ENCODE measurements at regions not wholly inside any gene's neighbourhood (a gene's known extent, or its start where the extent isn't known, plus 50 kb on each side); places are given as distances from the start of the nearest gene placed in this dataset.

DNA sequence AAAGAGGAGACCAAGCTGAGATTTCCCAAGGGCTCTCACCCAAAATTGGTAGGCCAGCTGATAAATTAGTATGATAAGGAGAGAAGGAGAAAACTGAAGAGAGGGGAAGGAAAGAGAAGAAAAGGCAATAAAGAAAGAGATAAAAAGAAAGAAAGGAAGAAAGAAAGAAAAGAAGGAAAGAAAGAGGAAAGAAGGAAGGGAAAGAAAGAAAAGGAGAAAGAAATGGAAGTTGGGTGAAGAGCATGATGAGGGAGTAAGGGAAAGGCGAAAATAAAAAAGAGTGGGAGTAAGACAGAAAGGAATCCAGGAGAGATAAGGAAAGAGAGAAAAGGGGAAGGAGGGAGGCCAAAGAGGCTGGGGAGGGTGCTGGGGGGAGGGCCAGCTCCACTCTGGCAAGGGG, 95.4 kb downstream of the MRM1 start:
- DNase-seq, result no peak

DNA sequence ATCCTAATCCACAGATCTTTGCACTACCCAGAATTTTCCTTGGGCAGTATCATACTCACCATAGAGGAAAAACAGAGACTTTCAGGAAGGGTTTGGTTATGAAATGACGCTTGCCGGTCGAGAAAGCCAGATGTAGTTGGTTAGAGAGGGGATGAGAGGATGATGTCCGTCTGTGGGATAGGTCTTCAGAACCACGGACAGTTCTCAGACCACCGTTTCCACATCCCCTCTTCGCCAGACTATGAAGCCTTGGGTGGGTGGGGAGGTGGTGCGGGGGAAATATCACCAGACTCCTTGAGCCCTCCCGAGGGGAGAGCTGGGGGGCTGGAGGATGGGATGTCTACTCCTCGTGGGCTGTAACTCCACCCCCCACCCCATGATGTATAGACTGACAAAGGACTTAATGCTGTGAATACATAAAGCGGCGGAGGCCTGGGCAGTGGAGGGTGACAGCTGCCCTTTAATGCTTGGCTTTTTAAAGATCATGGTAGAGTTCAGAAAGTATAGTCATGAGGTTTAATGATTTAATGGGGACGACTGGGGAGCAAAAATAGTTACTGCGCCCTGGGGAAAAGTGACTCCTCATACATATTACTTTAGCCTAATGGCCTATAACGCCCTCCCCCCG, 96.6 kb downstream of the MRM1 start:
- no peak for DNase-seq

DNA sequence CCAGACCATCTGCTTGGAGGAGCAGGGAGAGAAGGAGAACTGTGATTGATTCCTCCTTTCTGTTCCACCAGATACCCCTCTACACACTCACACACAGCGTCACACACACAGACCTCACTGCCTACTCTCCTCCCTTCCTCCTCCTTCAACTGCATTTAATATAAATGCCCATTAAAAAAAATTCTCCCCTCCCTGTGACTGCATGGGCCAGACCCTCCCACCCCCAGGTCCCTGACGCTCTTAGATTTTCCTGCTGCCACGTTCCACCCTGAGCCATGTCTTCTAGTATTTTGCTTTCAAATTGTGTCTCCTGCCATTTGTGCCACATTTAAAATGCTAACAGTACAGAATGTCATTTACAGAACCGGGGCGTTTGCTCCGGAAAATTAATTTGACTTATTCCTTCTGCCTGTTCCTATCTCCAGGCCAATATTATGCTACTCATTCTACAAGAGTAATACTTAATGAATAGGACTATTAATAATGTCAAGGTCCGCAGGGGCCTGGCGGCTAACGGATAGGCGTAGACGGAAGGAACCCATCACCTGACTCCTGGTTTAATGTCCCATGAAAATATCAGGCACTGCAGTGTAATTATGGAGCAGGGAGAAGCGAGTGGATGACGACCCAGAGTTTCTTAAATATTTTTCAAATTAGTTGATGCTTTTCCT, 100.2 kb downstream of the MRM1 start:
- no peak for DNase-seq

DNA sequence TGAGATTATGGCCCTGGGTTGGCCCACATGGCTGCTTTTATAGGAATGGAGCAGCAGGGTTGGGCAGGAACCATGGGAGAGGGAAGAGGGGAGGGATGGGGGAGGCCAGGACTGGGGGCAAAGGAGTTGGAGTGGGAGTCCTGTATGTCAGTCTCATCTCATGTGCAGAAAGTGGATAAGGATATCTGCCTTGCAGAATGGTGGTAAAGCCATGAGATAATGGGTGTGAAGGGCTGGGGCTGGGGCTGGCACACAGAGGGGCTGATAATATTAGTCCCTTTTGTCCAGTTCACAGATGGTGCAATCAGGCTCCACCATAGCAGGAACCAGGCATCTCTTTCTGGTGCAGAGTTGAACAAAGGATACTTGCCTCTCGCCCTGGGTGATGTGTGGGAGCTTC, 101.3 kb downstream of the MRM1 start:
- DNase-seq, result no peak

DNA sequence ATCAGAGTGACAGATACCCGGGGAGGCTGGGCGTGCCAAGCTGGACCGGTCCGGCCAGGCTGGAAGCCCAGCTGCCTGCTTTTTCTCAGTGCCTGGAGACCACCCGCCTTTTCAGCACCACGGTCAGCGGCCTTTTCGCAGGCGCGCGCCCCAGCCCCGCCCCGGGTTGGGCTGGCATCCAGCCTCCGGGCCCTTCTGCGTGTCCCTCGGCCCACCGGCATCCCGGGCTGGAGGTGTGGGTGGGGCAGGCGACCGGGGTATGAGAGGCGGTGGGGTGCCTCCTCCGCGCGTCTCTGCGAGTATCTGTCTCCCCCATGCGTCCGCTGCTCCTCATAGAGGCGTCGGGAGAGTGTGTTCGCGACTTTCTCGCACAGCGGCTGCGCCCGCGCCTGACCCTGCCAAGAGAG, 102.5 kb downstream of the MRM1 start:
- DNase-seq, result peak; percentile 18 to 29

DNA sequence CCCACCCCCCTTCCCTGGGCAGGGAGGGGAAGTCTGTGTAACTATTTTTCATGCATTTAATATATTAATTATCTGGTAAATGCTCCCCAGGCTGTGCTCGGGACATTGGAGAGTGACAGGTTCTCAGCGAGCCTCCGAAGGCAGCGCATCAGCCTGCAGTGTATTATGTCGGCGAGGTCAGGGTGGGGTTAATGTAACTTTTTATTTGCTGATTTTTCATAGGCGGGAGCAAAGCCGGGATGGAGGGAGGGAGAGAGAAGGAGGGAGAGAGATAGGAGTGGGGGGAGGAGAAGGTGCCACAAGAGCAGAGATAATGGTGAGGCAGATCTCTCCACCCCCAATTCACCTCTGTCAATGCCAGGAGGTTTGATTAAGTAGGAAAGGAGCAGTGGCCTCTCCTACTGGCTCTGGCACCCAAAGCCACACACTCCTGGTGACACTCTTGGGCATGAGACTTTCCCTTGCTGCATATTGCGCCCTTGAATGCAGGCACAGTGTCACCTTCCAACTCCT, 104.0 kb downstream of the MRM1 start:
- DNase-seq, result no peak

DNA sequence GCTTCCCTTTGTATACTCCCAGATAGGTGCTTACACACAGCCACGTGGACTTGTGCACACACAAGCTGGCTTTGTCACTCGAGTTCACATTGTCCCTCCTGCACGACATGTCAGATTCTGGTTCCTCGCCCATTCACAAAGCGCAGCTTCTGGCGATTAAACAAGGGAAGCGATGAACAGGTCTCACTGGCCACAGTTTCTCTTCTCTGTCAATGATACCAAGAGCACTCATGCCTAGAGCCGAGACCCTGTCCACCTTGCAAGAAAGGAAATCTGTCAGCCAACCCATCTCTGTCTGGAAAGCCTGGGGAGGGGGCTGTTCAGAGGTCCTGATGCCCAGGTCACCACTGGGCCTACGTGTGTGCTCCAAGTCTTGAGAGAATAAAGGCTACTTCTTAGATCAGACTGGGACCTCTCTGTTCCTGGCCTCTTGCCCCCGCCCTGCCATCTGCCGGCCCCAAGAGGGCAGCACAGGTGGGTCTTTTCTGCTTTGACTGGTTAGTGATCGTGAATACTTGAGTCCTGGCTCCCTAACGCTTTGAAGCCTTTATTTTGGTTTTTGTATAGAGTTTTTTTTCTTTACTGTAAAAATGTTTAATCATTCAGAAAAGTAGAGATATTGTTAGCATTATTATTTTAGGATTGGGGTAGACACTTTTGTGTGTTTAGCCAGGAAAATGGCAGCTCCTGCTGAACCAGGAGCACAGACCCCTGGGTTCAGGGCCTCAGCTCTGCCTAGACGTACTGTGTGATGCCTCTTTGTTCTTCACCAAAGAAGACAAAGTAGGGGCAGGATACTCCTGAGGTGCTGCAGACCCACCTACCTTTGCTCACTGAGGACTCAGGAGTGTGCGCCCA, 104.7 kb downstream of the MRM1 start:
- peak; percentile 29 to 39 for DNase-seq

DNA sequence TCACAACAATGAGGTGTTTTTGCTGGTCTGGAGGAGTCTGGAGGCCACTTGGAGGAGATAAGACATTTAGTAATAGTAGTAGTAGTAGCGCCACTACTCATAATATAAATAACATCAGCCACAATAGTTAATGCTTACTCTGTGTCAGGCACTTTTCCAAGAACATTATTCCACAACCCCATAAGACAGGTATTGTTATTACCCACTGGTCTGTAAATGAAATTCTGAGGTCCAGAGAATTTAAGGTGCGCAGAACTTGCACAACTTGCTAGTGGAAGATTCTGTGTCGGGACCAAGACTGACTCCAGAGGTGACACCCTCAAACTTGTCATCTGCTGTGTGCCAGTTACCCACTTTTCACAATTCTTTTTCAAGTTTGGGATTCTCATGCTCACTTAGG, 106.5 kb downstream of the MRM1 start:
- no peak for DNase-seq

DNA sequence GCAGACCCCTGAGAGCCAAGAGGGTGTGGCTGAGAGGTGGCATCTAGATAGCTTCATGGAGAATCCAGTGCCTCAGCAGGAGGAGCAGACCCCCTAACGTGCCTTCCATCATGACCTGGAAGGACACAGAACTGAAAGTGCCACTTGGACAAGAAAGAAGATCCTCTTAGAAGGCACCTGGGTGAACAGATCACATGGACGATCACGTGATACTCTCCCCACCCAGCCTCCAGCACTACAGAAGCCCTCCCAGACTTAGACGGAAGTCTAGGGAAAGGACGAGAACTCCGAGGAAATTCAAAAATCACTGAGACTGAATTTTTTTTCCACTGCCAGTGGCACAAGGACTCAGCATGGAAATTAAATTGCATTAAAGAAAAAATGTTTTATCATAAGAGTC, 113.4 kb downstream of the MRM1 start:
- DNase-seq, result no peak

DNA sequence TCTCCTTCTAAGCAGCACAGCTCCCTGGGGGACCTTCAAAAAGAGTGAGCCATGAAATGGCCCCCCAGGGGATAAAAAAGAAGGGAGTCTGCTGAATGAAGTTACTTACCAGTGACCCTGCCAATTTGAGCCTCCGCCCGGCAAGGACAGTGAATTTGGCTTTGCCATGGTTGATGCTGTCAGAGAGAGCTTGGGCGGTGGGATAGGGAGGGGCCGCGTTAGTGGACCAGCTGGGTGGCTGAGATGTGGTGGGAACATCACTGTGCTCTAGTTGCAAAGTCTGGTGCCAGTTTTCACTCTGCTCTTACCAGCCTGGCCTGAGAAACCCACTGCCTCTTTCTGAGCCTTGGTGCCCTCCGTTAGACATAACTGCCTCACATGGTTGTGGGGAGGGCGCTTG, 114.6 kb downstream of the MRM1 start:
- no peak for DNase-seq

DNA sequence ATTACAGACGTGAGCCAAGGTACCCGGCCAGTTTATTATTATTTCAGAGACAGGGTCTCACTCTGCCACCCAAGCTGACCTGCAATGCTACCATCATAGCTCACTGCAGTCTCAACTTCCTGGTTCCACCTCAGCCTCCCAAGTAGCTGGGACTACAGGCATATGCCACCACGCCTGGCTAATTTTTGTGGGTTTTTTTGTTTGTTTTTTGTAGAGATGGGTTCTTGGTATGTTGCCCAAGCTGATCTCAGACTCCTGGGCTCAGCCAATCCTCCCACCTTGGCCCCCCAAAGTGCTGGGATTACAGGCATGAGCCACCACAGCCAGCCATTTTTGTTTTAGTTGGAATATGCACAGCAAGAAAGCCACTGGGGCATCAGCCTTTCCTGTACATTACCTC, 115.7 kb downstream of the MRM1 start:
- DNase-seq, result no peak

DNA sequence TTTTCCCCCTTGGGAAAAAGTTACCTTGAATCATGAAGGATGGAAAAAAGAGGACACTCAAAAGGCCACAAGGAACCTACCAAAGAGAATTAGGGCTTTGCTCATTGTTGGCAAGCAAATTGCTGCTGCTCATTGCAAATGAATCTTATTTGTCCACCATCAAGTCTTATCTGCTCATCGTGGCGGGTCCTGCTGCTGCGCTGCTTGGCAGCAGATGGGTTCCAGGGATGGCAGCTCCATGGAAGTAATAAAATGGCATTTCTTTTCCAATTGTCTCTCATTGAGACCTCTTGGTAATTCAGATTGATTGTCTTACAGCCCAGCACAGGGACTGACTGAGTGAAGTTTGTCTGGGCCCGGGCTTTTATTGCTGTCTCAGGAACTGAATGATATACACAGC, 118.7 kb downstream of the MRM1 start:
- no peak for DNase-seq

DNA sequence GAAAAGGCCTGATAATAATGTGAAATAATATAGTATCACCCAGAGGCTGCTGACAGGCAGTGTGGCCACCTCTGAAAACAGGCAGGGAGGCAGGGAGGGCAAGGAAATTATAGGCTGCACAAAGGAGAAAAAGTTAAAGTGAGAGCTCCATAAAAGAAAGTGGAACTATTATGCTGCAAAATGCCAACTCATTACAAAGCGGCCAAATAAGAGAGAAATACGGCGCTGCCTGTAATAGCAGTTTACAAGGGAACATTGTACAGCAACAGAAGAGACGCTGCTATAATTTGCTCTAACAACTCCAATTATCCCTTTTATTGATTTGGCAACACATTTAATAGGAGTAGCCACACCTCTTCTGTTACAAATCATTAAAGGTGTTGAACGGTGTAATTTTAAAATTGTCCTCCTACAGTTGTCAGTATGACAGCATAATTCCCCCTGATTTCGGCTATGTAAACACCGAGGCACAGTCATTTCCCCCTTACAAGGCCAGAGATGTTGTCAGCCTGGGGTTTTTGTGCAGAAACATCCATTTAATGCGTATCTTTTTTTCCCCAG, 120.3 kb downstream of the MRM1 start:
- no peak for DNase-seq

DNA sequence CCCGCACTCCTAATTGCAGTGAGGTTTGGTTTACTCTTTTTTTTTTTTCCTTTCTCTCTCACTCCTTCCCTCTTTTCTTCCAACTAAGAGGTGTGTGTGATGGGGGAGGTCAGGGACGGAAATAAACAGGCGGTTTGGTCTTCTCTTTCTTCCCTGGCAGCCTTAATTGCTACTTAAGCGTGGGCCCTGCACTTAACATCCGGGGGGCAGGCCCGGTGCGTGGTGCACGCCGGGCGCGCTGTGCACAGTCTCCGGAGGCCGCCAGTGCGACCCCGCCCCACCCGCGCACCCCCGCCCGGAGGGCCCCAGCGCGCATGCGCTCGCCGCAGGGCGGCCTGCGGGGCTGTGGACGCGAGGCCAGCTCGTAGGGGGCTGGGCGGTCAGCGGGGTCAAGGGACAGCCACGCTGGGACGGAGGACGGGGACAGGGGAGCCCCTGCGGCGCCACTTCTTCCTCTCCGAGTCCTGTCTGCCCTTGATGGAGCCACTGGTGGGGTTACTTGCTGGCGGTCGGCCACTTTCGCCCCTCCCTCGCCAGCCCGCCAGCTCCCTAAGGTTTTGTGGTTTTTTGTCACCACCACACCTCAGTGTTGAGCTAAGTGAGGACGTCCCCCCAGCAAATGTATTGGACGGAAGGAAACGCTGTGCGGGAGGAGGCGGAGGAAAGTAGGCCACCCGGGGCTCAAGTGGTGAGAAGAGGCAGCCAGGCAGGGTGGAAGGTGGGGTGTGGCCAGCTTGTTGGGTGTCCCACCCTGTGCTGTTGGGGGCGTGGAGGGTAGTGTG, 120.9 kb downstream of the MRM1 start:
- peak; percentile 68 to 78 for DNase-seq

DNA sequence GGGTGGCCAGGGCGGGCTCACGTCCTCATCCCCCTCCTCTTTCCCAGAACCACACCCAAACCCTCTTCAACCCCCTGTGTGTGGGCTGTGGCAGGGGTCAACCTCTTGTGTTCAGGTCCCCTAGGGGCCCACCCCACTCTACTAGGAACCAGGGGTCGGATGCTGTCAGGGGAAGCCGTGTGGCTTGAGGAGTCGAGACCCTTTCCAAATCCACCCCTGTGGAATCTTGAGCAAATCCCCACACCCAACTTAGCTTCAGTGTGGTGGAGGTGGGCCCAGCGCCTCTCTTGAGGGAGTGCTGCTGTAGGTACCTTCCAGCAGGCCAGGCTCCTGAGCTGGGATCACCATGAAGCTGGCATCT, 121.5 kb downstream of the MRM1 start:
- DNase-seq, result no peak

DNA sequence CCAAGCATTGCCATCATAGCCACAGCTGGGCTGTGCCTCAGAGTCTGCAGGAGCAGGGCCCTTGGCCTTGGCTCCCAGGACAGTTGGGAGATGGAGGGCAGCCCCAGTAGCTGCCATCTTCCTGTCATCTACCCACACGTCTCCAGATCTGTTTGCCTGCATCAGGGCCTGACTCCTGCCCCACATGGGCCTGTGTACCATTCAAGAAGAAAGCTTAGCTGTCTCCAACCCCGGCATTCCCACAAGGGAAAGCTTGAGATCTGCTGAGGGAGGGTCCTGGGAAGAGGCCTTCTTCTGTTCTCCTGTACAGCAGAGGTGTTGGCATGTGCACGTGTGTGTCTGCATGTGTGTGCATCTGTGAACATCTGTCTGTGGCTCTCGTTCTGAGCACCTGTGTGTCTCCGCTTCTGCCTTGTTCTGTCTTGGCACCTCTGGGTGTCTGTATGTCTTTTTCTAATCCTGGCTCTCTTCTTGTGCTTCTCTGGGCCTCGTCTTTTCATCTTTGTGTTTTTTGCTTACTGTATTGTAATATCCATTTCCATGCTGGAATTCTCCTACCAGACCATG, 122.2 kb downstream of the MRM1 start:
- no peak for DNase-seq

DNA sequence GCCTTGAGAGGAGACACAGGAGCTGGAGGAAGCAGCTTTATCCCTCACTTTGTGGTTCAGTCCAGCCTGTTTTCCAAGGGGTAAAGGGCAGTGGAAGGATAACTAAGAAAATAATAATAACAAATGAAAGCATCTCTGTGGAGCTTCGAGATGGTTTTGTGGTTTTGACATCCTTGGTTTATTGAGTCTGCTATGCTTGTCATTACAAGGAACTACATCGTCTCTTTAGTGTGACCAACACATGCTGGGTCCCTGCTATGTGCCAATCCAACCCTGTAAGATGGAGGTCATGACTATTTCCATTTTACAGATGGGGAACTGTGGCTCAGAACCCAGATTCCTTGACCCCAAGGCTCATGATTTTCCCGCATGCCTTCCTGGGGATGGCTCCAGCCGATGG, 124.8 kb downstream of the MRM1 start:
- DNase-seq, result no peak

DNA sequence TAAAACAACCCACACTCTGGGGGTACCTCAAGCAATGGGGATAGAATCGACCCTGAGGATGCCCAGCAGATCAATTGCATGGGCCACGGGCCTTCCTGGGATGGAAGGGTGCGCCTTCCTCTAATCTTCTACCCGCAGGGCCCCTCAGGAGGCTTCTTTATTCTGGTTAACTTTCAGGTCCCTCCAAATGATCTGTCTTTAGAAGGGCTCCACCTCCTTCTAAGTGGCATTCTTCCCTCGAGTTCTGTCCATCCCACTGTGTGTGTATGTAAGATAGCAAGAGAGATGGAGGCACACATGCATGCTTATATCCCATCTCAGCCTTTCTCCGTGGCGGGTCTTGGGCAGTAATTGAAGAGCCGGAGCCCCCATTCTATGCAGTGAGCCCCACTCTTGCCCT, 125.7 kb downstream of the MRM1 start:
- DNase-seq, result no peak

DNA sequence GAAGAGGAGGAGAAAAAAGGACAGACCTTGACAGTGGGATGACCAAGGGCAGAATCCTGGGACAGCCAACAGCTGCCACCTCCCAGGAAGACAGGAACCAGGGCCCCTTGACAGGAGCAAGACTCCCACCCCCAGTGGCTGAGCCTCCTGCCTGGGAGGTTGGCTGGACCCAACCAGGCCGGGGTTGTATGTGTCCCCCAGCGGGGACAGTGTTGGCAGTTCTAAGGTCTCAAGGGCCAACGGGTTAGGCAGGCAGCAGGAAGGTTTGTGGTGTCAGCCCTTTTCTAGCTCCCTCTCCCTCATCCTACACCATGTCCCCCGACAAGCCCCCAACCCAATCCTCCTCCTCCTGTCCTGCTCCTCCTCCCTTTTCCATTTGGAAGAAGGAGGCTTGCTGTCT, 126.2 kb downstream of the MRM1 start:
- DNase-seq, result no peak

DNA sequence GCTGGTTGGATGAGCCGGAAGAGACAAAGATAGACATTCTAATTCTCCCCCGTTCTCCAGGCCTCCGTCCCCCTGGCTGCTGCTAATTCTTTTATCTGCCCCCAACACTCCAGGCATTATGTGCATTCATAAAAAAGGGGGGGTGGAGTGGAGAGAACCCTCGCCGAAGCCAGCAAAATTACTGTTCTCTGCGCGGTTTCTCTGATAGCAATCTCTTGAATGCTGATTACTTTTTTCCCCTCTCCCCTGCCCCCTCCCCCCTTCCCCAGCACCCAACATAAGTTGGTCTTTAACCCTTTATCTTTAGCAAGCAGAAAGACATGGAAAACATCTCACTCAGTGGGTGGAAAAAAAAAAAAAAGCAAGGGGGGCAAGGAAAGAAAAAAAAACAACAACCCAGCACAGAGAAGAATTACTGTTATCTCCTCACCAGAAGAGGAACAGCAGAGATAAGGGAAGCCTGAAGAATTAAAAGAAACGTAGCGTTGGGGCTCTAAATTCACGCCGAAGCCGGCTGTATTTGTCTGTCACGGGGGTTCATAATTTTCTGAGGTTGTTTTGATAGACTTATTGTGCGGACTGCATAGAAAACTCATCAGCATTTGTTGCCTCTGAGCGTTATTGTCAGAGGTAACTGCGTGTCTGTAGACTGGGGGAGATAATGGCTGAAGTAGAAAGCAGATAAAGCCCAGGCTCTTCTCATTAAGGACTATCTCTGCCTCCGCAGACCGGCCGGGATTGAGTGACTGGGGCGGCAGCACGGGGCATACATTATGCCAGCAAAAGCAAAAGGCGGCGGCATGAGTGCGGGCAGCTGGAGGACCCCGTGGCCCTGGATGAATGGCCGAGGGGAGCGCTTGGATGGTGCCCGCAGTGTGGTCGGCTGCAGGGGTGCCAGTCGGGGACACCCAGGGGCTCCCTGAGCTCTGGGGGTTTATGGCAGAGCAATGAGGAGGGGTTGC, 126.9 kb downstream of the MRM1 start:
- peak; percentile 35 to 50 for DNase-seq

DNA sequence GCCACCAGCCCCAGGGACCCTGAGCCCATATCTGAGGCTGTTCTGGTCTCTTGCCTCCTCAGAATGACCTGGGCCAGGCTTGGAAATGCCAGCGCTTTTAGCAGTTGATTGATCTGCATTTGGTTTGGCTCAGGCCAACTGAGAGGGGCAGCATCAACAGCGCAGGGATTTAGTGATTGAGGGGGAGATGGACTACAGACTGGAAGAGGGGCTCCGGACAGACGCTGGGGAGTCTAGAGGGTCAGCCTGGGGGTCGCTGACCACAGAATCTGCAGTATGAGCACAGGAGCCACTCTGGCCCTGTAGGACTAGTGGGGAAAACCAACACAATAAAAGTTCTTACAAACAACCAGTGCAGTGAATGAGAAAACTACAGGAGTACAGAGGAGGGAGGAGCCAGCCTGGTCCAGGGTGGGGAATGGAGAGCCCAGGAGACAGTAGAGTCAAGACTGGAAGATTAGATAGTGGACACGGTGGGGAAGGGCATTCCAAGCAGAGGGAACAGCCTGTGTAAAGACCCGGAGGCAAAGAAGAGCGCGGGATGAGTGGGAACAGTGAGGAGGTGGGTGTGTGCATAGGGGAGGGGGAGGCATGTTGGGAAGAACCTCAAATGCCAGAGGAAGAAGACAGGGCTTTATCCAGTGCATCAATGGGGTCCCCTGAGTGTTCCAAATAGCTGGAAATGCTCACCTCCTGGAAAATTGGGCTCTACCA, 128.9 kb downstream of the MRM1 start:
- DNase-seq, result no peak

All from activated CD4-positive, alpha-beta T cell treated with anti-CD3 and anti-CD28 coated beads for 4 hours (primary cell).